ENCODE measurements at regions not wholly inside any gene's neighbourhood (a gene's known extent, or its start where the extent isn't known, plus 50 kb on each side); places are given as distances from the start of the nearest gene placed in this dataset.
"Not testable (repeated sequence)": the region's sequence is repeated elsewhere in the genome, so short reads cannot be mapped to it uniquely, and the experiment has no call there.

DNA sequence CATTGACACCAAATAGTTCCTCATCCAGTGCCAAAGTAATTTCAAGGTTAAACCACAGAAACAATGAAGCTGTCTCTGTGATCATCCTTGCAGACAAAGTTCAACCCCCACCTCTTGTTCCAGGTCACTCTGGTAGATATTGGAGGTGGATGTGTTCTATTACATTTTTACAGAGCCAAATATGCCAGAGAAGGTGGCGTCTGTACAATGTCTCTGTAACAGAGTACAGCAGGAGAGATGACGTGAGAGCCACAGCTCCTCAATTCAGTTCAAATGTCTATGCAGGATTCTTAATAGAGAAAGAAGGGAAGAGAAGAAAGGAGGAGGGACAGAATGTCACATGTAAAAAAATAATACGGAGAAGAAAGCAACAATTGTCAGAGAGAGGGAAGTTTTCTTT is 268.3 kb upstream of the OR4E1 start:
- DNase-seq = no peak

DNA sequence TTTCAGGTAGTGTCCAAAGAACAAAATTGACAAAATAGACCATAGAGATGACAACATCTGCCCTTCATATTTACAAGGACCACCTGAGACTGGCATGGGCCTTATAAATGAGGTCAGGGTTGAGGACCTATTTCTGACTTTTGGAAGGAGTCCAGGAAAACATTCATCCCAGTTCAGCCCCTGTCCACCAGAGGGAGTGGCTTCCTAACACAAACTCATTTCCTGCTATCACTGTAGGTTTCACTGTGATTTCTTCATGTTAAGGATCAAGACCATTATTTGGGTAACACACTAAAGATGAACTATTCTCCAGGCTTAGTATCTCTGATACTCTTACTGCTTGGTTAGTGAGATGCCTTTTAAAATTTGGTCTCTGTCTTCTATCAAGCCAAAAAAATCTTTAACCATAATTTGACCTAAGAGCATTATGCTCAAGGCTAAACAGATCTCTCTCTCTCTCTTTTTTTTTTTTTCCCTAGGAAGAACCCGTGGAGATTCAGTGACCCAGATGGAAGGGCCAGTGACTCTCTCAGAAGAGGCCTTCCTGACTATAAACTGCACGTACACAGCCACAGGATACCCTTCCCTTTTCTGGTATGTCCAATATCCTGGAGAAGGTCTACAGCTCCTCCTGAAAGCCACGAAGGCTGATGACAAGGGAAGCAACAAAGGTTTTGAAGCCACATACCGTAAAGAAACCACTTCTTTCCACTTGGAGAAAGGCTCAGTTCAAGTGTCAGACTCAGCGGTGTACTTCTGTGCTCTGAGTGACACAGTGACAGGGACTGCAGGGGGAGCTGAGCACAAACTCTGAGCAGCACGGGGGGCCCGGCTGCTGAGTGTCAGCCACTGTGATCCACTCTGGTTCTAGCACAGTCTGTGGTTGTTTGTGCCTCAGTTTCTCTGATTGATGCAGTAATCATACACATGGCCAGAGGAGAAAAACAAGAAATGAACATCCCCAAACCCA is 267.6 kb upstream of the OR4E1 start:
- DNase-seq = peak in 1 of 2 experiments; percentile 20

DNA sequence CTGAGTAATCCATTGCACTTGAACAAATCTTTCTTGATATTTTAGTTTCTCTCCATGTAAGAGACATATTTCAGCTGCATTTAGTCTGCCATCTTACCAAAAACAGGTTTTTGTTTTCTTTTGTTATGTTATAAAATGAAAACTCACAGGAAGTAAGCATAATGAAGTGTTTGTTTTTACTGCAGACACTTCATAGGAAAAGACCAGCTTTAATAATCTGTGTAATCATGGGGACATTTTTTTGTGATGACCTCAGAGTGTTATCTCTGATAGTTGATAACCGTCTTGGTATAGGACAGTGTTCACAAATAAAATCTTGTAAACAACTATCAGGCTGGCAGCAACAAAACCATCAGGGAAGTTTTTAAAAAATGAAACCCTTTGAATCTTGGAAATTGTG is 266.2 kb upstream of the OR4E1 start:
- no peak for DNase-seq

DNA sequence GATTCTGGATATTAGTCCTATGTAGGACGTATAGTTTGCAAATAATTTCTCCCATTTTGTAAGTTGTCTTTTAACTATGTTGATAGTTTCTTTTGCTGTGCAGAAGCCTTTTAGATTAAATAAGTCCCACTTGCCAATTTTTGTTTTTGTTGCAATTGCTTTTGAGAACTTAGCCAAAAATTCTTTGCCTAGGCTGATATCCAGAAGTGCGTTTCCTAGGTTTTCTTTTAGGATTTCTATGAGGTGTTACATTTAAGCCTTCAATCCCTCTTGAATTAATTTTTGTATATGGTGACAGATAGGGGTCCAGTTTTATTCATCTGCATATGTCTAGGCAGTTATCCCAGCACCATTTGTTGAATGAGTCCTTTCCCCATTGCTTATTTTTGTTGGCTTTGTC is 264.4 kb upstream of the OR4E1 start:
- no peak for DNase-seq

DNA sequence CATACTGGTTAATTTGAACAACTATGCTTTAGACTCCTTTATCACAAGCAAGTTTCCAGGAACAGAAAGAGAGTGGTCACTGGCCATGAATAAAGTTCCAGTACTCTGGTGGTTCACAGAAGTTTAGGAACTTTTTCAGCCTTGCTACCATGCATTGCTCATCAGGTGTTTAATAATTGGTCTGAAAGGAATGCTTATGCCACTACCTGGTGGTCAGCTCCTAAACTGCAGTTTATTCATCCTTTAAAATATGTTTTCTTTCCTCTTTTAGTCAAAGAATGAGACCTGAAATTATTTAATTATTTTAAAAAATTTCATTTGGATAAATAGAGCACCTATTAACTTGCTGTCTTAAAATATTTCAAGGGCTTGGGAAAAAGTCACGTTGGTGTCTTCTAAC is 260.1 kb upstream of the OR4E1 start:
- no peak for DNase-seq

DNA sequence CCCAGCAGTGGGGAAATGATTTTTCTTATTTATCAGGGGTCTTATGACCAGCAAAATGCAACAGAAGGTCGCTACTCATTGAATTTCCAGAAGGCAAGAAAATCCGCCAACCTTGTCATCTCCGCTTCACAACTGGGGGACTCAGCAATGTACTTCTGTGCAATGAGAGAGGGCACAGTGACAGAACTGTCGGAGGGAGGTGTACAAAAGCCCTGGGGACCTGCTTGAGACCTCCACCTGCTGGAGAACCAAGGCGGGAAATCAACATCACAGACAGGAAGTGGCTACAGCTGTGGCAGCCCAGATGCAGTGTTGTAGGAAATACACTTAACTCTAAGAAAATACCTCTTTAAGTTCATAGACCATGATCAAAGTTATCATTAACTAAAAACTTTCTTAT is 250.9 kb upstream of the OR4E1 start:
- DNase-seq = no peak

DNA sequence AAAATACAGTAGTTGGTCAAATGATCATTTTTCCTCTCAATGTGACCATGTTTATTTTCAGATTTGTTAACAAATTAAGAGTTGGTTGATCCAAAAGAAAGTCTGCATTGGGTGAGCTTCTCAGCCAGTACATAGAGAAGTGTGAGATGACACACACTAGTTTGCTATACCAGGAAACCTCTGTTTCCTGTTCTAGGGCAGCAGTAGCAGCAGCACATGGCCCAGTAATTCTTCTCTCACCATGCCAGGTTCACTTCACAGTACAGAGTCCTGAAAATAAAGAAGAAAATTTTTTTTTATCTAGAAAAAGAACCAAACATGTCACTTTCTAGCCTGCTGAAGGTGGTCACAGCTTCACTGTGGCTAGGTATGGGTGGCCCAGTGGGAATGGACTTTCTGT is 250.2 kb upstream of the OR4E1 start:
- DNase-seq = no peak

DNA sequence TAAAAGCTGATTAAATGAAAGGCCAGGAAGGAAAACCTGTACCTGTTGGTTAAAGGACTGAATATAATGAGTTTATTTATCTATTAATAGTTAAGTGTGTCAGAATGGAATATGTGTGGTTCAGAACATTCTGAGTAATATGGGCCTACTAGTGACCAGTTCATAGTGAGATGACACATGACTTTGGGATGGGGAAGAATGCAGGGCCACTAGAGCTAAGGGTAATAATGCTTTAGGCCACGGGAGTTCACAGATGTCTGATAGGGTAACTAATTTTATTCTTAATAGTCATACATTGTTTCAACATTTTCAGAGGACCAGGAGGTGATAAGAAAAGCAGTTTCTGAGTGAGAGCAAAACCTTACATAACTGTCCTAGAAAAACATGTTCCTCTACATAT is 247.8 kb upstream of the OR4E1 start:
- no peak for DNase-seq

DNA sequence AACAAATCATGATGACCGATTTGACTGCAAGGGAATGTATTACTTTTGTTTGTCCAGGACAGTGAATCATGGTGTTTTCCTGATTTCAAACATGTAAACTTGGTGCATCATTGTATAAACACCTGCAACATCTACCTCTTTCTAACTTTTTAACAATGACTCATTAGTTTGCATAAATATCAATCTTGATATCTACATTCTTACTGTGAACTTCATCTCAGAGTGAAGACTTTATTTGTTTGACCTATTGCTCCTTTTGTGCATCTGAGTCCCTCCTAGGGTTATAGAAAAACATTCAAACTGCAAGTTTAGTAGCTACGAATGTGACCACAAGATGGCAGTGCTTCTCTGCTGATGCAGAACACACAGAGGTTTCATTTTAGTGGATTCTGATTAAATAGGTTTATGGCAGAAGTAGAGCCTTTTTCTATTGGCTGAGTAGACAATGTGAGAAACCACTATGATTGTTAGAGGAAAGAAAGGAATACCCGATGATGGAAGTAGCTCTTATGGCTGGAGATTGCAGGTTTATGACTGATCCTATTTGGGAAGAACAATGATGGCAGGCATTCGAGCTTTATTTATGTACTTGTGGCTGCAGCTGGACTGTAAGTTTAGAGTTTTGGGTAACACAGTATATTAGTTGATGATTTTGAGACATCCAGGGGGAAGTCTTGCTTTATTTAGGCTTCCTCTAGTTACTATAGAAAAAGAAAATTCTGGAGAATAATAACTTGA is 244.2 kb upstream of the OR4E1 start:
- peak; percentile 0 to 28 for DNase-seq

DNA sequence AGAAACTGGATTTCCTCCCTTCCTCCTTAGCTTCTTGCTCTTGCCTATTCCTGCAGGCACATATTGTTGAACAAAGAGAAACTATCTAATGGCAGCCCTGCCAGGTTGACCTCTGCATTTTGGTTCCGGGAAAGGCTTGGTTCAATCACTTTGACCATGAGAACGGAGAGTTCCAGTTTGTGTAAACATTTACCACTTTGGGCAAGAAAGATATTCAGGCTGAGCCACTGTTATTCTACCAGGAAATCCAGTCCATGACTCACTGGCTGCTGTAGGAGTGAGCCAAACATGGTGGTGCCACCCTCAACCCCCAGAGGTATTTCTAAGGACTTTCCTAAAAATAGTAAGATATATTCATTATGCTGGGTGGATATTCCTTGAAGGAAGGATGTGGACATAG is 242.2 kb upstream of the OR4E1 start:
- no peak for DNase-seq

DNA sequence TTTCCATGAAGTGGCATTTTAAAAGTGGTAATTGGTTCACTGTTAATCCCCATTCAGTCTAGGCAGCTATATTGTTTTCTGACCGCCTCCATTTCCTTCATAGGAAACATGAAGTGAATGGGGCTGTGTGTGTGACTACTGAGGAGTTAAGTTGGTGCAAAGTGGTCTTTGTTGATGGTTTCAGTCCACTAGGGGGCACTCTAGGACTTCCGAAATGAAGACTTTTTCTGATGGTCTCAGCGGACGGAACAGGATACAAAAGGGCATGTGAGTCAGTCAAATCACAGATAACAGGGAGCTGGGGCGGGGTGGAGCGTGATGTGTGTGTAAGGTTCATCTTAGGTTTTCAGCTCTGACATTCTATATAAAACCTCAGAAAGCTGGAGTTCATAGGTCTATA is 240.1 kb upstream of the OR4E1 start:
- peak; percentile 54 to 63 for DNase-seq

DNA sequence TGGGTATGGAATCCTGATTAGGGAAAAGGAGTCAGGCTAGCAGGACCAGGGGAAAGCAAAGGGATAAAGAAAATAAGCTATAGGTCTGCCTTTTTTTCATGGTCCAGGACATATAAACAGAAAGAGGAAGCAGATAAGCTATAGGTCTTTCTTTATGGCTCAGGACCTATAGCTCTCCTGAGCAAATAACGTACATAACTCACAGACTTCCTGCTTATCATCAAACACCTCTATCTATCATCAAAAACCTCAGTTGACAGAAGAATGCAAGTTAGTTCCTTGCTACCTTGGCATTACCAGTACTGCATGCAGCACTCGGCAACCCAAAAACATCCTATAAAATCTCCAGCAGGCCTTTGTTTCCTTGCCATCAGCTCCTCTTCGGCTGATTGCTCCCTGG is 238.7 kb upstream of the OR4E1 start:
- no peak for DNase-seq

DNA sequence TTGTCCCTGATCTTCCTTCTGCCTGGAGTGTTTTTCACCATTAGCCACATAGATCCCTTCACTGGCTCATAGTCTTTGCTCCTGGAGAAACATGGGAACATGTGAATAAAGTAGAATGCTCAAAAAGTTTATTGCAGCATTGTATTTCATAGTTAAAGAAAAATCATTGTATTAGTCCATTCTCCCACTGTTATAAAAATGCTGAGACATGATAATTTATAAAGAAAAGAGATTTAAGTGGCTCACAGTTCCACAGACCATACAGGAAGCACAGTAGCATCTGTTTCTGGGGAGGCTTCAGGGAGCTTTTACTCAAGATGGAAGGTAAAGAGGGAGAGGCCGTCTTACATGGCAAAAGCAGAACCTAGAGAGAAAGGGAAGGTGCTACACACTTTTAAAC is 238.3 kb upstream of the OR4E1 start:
- DNase-seq = no peak

DNA sequence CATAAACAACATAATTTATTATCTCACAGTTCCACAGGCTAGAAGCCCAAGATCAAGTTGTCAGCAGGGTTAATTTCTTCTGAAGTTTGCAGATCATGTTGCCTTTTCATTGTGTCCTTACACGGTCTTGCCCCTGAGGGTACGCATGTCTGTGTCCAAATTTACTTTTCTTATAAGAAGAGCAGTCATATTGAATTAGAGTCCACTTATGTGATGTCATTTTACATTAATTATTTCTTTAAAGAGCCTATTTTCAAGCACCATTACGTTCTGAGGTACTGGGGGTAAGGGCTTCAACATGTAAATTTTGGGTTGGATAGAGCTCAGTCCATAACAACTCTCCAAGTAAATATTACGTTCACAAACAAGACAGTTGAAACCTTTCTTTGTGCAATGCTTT is 236.6 kb upstream of the OR4E1 start:
- no peak for DNase-seq

DNA sequence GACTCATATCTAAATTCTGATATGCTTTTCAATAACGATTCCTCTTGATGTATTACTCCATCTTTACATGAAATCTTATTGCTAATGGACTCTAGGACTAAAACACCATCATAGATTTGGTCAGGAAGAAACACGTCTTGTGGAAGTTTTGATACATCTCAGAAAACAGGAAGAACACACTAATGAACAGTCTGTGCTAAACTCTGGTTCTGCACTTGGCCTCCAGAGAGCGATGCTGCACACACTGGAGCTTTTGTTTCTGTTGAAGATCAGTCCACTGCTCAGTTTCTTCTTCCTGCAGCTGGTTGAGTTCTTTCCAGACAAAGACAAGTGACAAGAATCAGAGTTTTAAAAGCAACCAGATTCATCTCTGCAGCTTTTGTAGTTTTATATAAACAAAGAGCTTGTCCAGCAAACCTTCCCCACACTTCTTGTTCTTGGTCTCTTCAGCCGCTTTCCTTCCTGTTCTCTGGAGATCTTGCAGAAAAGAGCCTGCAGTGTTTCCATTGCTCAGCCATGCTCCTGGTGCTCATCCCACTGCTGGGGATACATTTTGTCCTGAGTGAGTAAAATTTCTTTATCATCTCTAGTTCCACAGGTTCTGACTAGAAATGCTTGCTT is 229.1 kb upstream of the OR4E1 start:
- DNase-seq = no peak

DNA sequence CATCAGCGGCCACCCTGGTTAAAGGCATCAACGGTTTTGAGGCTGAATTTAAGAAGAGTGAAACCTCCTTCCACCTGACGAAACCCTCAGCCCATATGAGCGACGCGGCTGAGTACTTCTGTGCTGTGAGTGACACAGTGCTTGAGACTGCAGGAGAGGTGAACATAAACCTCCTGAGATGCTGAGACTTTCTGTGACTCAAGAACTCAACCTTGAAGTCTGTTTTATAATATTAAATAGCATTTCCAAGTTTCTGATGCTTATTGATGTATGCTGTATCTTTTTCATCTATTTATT is 221.2 kb upstream of the OR4E1 start:
- not testable (repeated sequence) for DNase-seq

DNA sequence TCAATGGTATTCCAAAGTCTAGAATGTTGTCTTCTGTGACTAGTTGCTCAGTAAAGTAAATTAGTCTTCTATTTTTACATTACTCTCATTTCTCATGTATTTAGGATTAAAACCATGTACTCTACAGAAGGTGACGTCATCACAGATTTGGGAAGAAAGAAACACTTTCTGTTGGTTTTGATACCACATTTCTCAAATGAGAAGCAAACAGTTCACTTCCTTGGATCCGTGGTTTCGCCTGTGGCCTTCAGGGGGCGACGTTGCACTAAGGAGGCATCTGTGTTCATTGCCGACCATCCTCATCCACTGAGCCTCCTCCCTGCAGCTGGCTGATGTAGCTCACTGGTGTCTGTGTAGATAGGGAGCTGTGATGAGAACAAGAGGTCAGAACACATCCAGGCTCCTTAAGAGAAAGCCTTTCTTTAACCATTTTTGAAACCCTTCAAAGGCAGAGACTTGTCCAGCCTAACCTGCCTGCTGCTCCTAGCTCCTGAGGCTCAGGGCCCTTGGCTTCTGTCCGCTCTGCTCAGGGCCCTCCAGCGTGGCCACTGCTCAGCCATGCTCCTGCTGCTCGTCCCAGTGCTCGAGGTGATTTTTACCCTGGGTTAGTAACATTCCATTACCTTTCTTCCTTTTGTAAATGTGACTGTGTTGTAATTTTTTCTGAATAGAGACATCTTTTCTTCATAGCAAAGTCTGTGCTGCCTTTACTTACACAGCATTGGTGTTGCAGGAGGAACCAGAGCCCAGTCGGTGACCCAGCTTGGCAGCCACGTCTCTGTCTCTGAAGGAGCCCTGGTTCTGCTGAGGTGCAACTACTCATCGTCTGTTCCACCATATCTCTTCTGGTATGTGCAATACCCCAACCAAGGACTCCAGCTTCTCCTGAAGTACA is 220.6 kb upstream of the OR4E1 start:
- DNase-seq = peak in 1 of 2 experiments; percentile 2

DNA sequence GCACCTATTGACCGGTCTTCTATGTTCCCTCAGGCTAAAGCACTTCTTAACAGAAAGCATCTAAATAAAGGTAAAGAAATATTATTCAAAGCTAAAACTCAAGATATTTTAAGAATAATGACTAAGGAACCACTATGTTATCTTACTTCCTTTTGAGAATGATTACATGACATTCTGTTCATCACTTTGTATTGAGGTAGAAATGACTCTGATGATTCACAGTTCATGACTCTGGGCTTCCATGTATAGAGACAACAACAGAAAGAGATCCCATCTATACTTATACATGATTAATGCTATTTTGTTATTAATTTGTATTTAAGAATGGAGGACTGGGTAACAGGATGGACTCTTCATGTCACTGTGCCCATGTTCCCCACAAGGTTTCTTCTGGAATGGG is 218.3 kb upstream of the OR4E1 start:
- DNase-seq = no peak

DNA sequence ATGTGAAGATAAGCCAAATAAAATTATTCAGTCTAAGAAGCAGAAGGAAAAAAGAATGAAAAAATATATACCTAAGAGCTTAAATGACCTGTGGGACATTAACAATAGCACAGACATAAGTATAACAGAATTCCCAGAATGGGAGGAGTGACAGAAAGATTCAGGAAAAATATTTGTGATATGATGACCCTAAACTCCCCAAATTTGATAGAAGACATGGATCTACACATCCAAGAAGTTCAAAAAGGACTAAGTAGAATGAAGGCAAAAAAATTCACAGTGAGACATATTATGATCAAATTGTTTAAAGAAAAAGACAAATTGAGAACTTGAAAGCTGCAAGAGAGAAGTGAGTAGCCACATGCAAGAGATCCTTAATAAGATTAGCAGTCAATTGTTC is 211.4 kb upstream of the OR4E1 start:
- no peak for DNase-seq

DNA sequence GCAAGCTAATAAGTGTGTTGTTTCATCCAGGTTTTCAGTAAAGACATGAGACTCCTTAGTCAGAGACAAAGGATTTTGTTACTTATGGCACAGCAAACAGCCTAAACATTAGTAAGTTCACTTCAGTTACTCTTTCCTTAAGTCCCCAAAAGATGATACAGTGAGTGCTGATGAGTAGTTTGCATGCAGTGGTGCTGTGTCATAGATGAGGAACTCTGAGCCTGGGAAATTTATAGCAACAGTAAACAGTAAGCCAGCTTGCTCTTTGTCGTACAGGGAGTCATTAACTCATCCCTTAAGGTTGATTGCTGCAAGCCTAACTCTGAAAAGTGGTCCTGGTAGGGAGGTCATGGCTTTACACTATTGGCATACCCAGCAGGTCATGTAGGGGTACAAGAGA is 208.6 kb upstream of the OR4E1 start:
- DNase-seq = no peak

DNA sequence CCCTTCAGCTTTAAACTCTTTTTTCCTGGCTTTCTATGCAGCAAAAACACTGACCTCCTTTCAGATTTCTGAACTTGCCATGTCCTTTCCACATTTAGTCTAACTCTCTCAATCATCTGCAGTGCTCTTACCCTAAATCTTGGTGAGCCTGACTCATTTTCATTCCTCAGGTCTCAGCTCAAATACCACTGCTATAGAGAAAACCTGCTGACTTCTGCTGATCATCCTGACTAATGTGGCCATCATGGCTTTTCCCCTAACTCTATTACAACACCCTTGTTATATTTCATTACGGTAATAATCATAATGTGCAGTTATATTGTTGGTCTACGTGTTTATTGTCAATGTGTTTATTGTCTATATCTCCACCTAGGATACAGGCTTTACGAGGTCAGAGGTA is 207.3 kb upstream of the OR4E1 start:
- no peak for DNase-seq

DNA sequence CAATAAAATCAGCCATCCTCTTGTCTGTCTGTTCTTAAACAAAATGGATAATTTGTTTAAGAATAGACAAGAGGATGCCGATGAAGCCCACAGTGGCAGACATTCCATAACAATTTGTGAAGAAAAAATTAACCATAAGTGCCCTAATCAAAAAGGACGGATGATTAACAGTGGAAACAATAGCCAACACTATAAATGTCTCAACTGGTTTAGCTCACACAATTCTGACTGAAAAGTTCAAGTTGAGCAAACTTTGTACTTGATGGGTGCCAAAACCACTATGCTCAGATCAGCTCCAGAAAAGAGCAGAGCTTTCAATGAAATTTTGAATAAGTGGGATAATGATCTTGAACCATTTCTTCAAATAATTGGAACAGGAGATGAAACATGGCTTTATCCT is 202.2 kb upstream of the OR4E1 start:
- DNase-seq = no peak

DNA sequence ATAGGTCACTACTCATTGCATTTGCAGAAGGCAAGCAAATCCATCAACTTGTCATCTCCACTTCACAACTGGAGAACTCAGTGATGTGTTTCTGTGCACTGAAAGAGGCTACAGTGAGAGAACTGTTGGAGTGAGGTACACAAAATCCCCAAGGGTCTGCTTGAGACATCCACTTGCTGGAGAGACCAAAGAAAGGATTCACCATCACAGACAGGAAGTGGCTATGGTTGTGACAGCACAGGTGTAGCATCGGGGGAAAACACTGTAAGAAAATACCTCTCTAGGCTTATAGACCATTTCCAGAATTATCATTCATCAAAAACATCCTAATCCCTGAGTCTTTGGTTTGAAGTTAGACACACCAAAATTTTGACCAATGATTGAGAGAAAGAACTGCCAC is 201.3 kb upstream of the OR4E1 start:
- no peak for DNase-seq

Data from NCI-H1930 (cell line).